GM18951 (cell line): ENCODE measurements at regions not wholly inside any gene's neighbourhood (a gene's known extent, or its start where the extent isn't known, plus 50 kb on each side); places are given as distances from the start of the nearest gene placed in this dataset.

Experiments used
- POLR2A ChIP-seq: IDR thresholded peaks from 4 replicates; pipeline ENCODE4 v1.6.1; 2011; ENCODE audit warnings: mild to moderate bottlenecking; ENCODE audit not compliant: insufficient read length, insufficient read depth; ENCODE audit errors: extremely low read depth
- in situ Hi-C: fragments of 300-500 bp; cut with MboI; formaldehyde crosslinking; loops from one replicate; pipeline ENCODE4 v1.12.0; 2022; ENCODE audit warnings: low sequenced_read_pairs, mixed read lengths, inconsistent platforms; ENCODE audit not compliant: unreplicated experiment

- TF ChIP-seq POLR2A: no peak
- in situ Hi-C loops: no loop called here
Observed at GRCh38 chr13:78339927-78340326, 263.4 kb downstream of the POU4F1 start.

DNA sequence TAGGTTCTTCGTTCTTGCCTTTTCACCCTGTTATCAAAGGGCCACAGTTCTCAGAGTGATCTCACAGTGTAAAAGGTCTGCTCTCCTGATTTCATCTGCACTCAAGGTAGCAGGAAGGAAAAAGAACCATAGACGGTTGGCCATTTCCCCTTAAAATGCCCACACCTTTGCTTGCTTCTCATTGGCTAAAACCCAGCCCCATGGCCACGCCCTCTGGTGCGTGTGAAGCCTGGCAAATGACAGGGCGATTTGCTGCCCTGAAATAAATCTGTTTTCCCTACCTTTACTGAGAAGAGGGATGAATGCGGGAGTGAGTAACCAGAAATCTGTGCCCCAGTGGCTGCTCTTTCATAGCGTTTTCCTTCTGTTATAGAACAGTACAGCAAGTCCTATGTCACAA, 269.3 kb downstream of the POU4F1 start:
- TF ChIP-seq POLR2A: no peak
- in situ Hi-C loops: no loop called here

GRCh38 chr13:78326633-78327032, 276.7 kb downstream of the POU4F1 start:
- in situ Hi-C loops: no loop called here
- no peak for TF ChIP-seq POLR2A

- in situ Hi-C loops: no loop called here
- TF ChIP-seq POLR2A: no peak
Observed at GRCh38 chr13:78325585-78325984, 277.8 kb downstream of the POU4F1 start.

DNA sequence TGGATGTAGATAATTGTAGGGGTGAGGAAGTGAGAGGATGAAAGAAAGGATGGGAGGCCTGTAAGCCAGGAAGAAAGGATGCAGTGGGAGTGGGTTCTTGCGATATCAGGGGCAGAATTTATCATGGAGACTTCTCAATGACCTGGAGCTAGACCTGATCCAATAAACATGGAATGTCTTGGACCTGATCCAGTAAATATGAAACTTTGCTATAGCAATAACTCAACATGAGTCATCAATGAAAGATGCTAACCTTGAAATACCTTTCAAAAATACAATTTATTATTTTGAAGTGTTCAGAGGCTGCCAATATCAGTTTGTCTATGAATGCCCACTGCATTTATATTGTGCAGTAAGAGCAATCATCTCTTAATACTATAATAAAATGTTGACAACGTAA, 279.5 kb downstream of the POU4F1 start:
- in situ Hi-C loops: no loop called here
- TF ChIP-seq POLR2A: no peak

DNA sequence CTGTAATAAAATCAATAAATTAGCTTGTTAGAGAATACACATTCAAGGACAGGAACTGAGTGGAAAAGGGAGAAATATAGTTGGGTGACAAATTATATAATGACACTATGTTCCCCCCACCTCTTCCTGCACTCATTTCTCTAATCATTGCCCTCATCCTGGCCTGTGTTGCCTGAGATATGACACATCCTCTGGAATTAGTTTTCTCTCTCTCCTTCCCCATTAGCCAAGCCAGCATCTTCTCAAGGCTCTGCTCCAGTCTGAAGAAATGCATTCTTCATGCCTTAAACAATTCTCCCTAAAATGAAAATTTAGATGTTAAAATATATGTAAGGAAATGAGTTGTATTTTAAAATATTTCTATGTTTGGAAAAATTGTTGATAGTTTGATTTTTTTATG, 280.3 kb downstream of the POU4F1 start:
- in situ Hi-C loops: no loop called here
- no peak for TF ChIP-seq POLR2A

- in situ Hi-C loops: no loop called here
- TF ChIP-seq POLR2A: no peak
Observed at GRCh38 chr13:78319101-78319627, 284.2 kb downstream of the POU4F1 start.

GRCh38 chr13:78317030-78317429, 286.3 kb downstream of the POU4F1 start:
- in situ Hi-C loops: no loop called here
- TF ChIP-seq POLR2A: no peak

- no peak for TF ChIP-seq POLR2A
- in situ Hi-C loops: no loop called here
Observed at GRCh38 chr13:78309497-78310180, 293.7 kb downstream of the POU4F1 start.

DNA sequence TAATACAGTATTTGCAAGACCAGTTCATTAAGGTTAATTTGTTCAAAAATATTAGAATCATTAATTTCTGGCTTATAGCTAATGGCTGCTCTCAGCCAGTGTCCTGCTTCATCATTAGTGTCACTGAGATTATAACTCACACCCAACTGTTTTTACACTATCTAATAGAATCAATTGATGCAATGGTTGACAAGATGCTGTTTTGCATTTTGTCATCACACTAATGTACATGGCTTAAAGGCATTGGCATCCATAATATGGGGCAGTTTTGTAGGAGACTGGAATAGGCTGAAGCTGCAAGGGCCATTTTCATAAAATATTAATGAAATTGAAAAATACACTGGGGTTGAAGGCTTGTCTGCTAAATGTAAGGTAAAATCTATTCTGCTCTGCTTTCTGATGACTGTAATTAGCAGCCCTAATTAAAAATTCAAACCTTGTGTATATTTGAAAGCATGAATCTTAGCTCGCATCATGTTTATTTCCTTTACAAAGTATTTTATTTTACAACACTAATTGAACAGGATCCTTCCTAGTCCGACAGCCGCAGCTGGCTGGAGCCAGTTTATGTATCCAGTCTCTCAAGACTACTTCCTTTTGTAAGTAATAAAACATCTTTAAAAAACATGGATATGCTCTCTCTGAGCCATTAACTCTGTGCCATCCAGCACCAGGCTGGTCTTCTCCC, 296.7 kb downstream of the POU4F1 start:
- in situ Hi-C loops: no loop called here
- no peak for TF ChIP-seq POLR2A

DNA sequence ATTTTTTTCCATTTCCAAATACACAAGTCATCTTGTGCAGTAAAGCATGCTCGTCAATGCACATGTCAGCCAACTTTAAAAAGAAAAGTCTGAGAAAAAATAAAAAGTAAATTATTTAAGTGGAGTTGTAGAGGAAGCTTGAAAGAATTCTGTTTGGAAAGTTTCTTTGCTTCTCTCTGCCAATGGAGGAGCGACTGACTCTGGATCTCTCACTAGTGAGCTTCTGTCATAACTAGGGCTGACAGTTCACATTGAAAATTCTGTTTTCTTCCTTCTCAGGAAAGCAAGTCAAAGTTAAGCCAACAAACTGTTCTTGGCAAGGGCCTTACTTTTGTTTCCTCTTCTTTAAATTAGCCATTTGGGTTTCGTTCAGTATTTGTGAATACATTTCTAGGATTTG, 298.2 kb downstream of the POU4F1 start:
- in situ Hi-C loops: no loop called here
- no peak for TF ChIP-seq POLR2A

GRCh38 chr13:78299832-78300623, 303.3 kb downstream of the POU4F1 start:
- no peak for TF ChIP-seq POLR2A
- in situ Hi-C loops: no loop called here

DNA sequence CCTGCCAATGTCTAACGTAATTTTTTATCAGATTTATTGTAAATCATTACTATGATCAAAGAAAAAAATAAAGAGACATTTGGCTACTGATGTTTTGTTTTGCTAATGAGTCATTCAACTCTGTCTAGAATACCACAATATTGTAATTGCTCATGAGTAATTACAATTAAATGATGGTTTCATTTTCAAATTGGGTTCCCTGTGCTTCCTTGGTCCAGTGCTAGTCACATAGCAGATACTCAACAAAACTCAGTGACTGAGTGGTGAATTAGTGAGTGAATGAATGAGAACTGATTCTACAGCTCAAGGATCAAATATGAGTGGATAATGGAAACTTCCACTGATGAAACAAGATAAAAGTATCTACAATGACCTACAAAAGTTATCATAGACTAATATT, 304.7 kb downstream of the POU4F1 start:
- in situ Hi-C loops: no loop called here
- no peak for TF ChIP-seq POLR2A
